ENCODE measurements at regions not wholly inside any gene's neighbourhood (a gene's known extent, or its start where the extent isn't known, plus 50 kb on each side); places are given as distances from the start of the nearest gene placed in this dataset.
A peak's percentile ranks its signal among the peaks of the same experiment; 100 is the strongest.

DNA sequence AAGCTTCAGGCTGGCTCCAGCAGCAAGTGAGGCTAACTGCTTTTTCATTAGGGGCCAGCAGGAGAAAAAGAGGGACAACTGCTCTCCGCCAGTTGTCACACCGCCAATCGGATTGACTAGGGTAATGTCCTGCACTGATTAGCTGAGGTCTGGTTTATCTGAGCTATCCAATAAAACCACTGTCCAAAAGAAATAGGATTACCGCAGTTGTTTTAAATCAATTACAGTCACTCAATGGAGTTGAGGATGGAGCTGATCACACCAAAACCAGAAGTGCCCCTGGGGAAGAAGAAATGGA is 351.4 kb upstream of the NPVF start:
- no peak overlapping the region for H3K27ac ChIP-seq (replicated peaks in 1 of 4)
- H3K36me3 ChIP-seq = no peaks in the 10 kb centered on the region
- no peaks in the 10 kb centered on the region for H3K9me3 ChIP-seq
- H3K27me3 ChIP-seq = no peaks in the 10 kb centered on the region
- H3K4me1 ChIP-seq = peaks cover 0 to 4% (median 0%) of the 10 kb centered on the region in 4 donors
- no peak for DNase-seq (ENCODE audit: extremely low spot score)
- WGBS = 100% methylated on average over 4 of the region's 4 CpGs
- H3K4me3 ChIP-seq = no peak overlapping the region
- intact Hi-C loops (cut with DNase I) = no loop called here
- TF ChIP-seq, protein P1, sequence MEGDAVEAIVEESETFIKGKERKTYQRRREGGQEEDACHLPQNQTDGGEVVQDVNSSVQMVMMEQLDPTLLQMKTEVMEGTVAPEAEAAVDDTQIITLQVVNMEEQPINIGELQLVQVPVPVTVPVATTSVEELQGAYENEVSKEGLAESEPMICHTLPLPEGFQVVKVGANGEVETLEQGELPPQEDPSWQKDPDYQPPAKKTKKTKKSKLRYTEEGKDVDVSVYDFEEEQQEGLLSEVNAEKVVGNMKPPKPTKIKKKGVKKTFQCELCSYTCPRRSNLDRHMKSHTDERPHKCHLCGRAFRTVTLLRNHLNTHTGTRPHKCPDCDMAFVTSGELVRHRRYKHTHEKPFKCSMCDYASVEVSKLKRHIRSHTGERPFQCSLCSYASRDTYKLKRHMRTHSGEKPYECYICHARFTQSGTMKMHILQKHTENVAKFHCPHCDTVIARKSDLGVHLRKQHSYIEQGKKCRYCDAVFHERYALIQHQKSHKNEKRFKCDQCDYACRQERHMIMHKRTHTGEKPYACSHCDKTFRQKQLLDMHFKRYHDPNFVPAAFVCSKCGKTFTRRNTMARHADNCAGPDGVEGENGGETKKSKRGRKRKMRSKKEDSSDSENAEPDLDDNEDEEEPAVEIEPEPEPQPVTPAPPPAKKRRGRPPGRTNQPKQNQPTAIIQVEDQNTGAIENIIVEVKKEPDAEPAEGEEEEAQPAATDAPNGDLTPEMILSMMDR (IDR thresholded peaks at IDR 0.05) = no peak
- TF ChIP-seq POLR2AphosphoS5 (IDR thresholded peaks at IDR 0.05) (no peak), POLR2A (IDR thresholded peaks at IDR 0.05; ENCODE audit: low read depth) (no peak), EP300 (IDR thresholded peaks at IDR 0.05) (no peak)

DNA sequence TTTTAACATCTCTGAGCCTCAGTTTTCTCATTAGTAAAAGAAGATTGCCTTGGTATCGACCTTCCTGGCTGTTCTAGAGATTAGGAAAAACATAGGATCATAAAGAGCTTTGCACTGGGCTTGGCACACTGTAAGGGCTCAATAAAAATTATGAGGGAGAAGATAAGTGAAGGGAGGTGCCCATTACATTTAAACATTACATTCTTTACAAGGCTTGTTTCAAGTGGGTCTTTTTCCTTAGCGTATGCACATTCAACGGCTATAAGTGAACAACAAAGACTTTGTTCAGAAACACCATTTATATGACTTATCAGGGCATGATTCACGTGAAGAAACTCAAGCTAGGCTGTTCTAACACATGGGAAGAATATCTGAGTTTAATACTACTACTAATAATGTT is 351.9 kb upstream of the NPVF start:
- Histone ChIP-seq H3K27me3 (no peaks in the 10 kb centered on the region), H3K27ac (replicated peaks in 1 of 4) (no peak overlapping the region), H3K36me3 (no peaks in the 10 kb centered on the region), H3K9me3 (no peaks in the 10 kb centered on the region), H3K4me3 (no peak overlapping the region), H3K4me1 (no peaks in the 10 kb centered on the region)
- no peak for TF ChIP-seq POLR2A (IDR thresholded peaks at IDR 0.05; ENCODE audit: low read depth)
- TF ChIP-seq, protein P1 (IDR thresholded peaks at IDR 0.05) = no peak
- TF ChIP-seq EP300 (IDR thresholded peaks at IDR 0.05) = no peak
- 88% methylated on average over 4 of the region's 4 CpGs for WGBS
- intact Hi-C loops (cut with DNase I) = no loop called here
- DNase-seq (ENCODE audit: extremely low spot score) = no peak

DNA sequence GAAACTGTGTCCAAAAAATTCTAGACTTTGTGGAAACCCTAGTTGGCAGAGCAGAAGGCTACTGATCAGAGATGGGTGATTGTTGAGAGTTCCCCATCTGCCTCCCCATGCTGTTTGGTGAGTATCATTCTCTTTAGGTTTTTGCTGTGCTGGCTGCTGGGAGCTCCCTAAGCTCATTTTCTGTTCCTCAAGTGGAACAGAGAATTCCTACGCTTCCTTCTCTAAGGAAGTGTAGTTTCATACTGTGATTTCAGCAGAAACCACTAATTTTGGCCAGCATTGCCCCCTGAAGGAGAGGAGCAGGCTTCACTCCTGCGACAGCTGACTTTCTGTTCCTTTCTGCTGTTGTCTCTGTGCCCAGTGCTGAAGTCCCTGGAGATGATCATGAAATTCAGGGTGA is 355.3 kb upstream of the NPVF start:
- H3K27ac ChIP-seq (replicated peaks in 1 of 4) = no peak overlapping the region
- no peak for DNase-seq (ENCODE audit: extremely low spot score)
- no peaks in the 10 kb centered on the region for H3K4me1 ChIP-seq
- 85% methylated on average over 2 of the region's 2 CpGs for WGBS
- H3K4me3 ChIP-seq = no peak overlapping the region
- TF ChIP-seq EP300 (IDR thresholded peaks at IDR 0.05) (no peak), POLR2A (IDR thresholded peaks at IDR 0.05; ENCODE audit: low read depth) (no peak)
- intact Hi-C loops (cut with DNase I) = no loop called here
- H3K9me3 ChIP-seq = no peaks in the 10 kb centered on the region
- no peaks in the 10 kb centered on the region for H3K36me3 ChIP-seq
- no peaks in the 10 kb centered on the region for H3K27me3 ChIP-seq

DNA sequence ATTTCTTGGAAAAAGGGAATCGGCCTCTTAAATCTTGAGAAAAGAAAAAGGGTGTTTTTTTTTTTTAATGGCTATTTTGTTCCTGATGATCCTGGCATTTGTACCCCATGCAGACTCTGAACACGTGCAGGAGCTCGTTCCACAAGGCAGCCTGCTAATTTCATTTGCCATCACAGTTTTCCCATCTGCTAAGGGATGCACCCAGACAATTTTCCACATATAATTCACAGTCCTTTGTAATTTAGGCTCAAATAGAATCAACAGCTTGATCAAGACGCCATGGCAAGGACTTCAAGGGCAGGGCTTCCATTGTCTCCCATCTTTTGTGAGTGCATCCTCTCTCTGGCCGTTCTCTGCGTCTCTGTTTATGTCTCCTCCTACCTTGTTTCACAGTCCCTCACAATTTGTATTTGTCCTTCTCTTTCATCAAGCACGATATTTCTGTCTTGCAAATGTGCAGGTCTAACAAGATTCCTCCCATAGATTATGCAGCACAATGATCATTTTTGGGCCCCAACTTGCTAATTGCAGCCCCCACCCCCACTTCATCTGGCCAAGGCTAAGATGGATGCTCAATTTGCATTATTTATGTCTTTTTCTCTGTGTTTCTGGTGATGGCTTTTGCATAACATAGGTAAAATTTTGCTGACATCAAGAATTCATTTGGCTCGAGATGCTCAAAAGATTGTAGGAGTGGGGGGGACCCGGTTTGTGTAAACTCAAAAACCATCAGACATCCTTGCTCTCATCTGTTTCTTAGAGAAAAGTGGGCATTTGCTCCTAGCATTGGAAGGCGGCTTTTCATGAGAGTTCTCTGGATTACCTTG is 356.0 kb upstream of the NPVF start:
- Histone ChIP-seq H3K27ac (replicated peaks in 1 of 4) (no peak overlapping the region), H3K36me3 (no peaks in the 10 kb centered on the region), H3K4me1 (no peaks in the 10 kb centered on the region), H3K4me3 (no peak overlapping the region), H3K27me3 (no peaks in the 10 kb centered on the region), H3K9me3 (no peaks in the 10 kb centered on the region)
- intact Hi-C loops (cut with DNase I) = no loop called here
- DNase-seq (ENCODE audit: extremely low spot score) = peak; percentile 68
- TF ChIP-seq POLR2A (IDR thresholded peaks at IDR 0.05; ENCODE audit: low read depth) (no peak), EP300 (IDR thresholded peaks at IDR 0.05) (no peak), POLR2AphosphoS5 (IDR thresholded peaks at IDR 0.05) (no peak)
- TF ChIP-seq, protein P1 (IDR thresholded peaks at IDR 0.05) = no peak
- WGBS = 87% methylated on average over 10 of the region's 10 CpGs

DNA sequence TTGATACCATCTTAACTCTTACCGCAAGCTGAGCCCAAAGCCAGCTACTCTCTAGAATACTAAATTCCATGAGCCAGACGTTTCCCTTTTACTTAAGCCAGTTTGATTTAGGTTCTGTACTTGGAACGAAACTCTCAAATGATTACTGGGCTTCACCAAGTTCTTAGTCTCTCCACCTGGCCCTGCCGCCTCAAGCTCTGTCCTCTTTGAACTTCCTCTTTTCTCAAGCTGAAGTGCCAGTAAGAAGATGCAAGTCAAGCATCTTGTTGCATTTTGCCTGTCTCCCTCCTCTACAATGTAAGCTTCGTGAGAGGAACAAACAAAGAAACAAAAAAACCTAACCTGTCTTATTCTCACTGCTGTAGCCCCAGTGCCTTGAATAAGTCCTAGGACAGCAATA is 358.2 kb upstream of the NPVF start:
- Histone ChIP-seq H3K4me1 (no peaks in the 10 kb centered on the region), H3K36me3 (no peaks in the 10 kb centered on the region), H3K27me3 (no peaks in the 10 kb centered on the region), H3K27ac (replicated peaks in 1 of 4) (no peak overlapping the region), H3K4me3 (no peak overlapping the region), H3K9me3 (no peaks in the 10 kb centered on the region)
- intact Hi-C loops (cut with DNase I) = no loop called here
- 80% methylated on average over 5 of the region's 5 CpGs for WGBS
- no peak for TF ChIP-seq EP300 (IDR thresholded peaks at IDR 0.05)
- TF ChIP-seq POLR2AphosphoS5 (IDR thresholded peaks at IDR 0.05) = no peak
- TF ChIP-seq POLR2A (IDR thresholded peaks at IDR 0.05; ENCODE audit: low read depth) = no peak
- TF ChIP-seq, protein P1 (IDR thresholded peaks at IDR 0.05) = no peak
- peak; percentile 50 for DNase-seq (ENCODE audit: extremely low spot score)
